ENCODE measurements at regions not wholly inside any gene's neighbourhood (a gene's known extent, or its start where the extent isn't known, plus 50 kb on each side); places are given as distances from the start of the nearest gene placed in this dataset.

GRCh38 chr10:113493882-113494301 lies 59.0 kb upstream of the HABP2 start:
- H3K27ac ChIP-seq = no peak overlapping the region
- no peak for TF ChIP-seq CTCF (IDR thresholded peaks at IDR 0.05; ENCODE audit: low read depth, low read length, missing control alignments)
- in situ Hi-C loops (cut with HindIII; ENCODE audit: low pct_ligation_motif_present, low sequenced_read_pairs) = no loop called here
- H3K36me3 ChIP-seq (replicated peaks) = no peaks in the 10 kb centered on the region
- no peak for DNase-seq
- H3K27me3 ChIP-seq (replicated peaks) = no peaks in the 10 kb centered on the region
- no peak overlapping the region for H3K4me3 ChIP-seq (ENCODE audit: low read depth, low read length)

GRCh38 chr10:113494761-113495160 lies 58.1 kb upstream of the HABP2 start:
- in situ Hi-C loops (cut with HindIII; ENCODE audit: low pct_ligation_motif_present, low sequenced_read_pairs) = no loop called here
- Histone ChIP-seq H3K4me3 (ENCODE audit: low read depth, low read length) (no peak overlapping the region), H3K36me3 (replicated peaks) (no peaks in the 10 kb centered on the region), H3K27me3 (replicated peaks) (no peaks in the 10 kb centered on the region), H3K27ac (no peak overlapping the region)
- no peak for TF ChIP-seq CTCF (IDR thresholded peaks at IDR 0.05; ENCODE audit: low read depth, low read length, missing control alignments)
- no peak for DNase-seq

- no peaks in the 10 kb centered on the region for H3K27me3 ChIP-seq (replicated peaks)
- no peak overlapping the region for H3K4me3 ChIP-seq (ENCODE audit: low read depth, low read length)
- DNase-seq = no peak
- H3K36me3 ChIP-seq (replicated peaks) = no peaks in the 10 kb centered on the region
- in situ Hi-C loops (cut with HindIII; ENCODE audit: low pct_ligation_motif_present, low sequenced_read_pairs) = no loop called here
- H3K27ac ChIP-seq = no peak overlapping the region
- TF ChIP-seq CTCF (IDR thresholded peaks at IDR 0.05; ENCODE audit: low read depth, low read length, missing control alignments) = no peak
These were observed 57.3 kb upstream of the HABP2 start for GRCh38 chr10:113495553-113495952.

- in situ Hi-C loops (cut with HindIII; ENCODE audit: low pct_ligation_motif_present, low sequenced_read_pairs) = no loop called here
- no peak for DNase-seq
These were observed 56.4 kb upstream of the HABP2 start for GRCh38 chr10:113496111-113497109.

GRCh38 chr10:113497198-113497597 lies 55.7 kb upstream of the HABP2 start:
- DNase-seq = no peak
- in situ Hi-C loops (cut with HindIII; ENCODE audit: low pct_ligation_motif_present, low sequenced_read_pairs) = no loop called here
- no peak overlapping the region for H3K27ac ChIP-seq
- TF ChIP-seq CTCF (IDR thresholded peaks at IDR 0.05; ENCODE audit: low read depth, low read length, missing control alignments) = no peak
- no peak overlapping the region for H3K4me3 ChIP-seq (ENCODE audit: low read depth, low read length)
- H3K36me3 ChIP-seq (replicated peaks) = no peaks in the 10 kb centered on the region
- H3K27me3 ChIP-seq (replicated peaks) = no peaks in the 10 kb centered on the region

More at GRCh38 chr10:113496111-113497109, 56.4 kb upstream of the HABP2 start:
- TF ChIP-seq CTCF (IDR thresholded peaks at IDR 0.05; ENCODE audit: low read depth, low read length, missing control alignments) = no peak
- no peaks in the 10 kb centered on the region for H3K36me3 ChIP-seq (replicated peaks)
- no peak overlapping the region for H3K4me3 ChIP-seq (ENCODE audit: low read depth, low read length)
- H3K27ac ChIP-seq = no peak overlapping the region
- no peaks in the 10 kb centered on the region for H3K27me3 ChIP-seq (replicated peaks)

Measured in brain microvascular endothelial cell (primary cell).